NCI-H2029 treated with DMSO at 0.1 percent for 48 hours (cell line): ENCODE measurements at regions not wholly inside any gene's neighbourhood (a gene's known extent, or its start where the extent isn't known, plus 50 kb on each side); places are given as distances from the start of the nearest gene placed in this dataset.
"Not testable (repeated sequence)": the region's sequence is repeated elsewhere in the genome, so short reads cannot be mapped to it uniquely, and the experiment has no call there.

Experiments used
- DNase-seq: peaks from one replicate; lab custom pipeline; 2025; lab: John Stamatoyannopoulos, UW

DNA sequence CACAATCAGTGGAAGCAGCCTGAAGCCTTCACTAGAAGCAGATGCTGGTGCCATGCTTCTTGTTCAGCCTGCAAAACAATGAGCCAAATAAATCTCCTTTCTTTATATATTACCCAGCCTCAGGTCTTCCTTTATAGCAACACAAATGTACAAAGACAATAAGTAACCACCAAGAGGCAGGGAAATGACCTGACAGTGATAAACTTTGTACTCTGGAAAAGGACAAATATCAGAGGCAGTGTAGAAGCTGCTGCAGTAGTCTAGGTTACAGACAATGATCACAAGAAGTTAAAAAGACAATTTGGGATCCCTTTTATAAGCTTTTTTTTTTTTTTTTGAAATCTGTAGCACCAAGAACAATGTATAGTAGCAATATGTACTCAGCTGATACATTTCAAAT is 760.3 kb downstream of the TTLL7 start:
- not testable (repeated sequence) for DNase-seq

DNA sequence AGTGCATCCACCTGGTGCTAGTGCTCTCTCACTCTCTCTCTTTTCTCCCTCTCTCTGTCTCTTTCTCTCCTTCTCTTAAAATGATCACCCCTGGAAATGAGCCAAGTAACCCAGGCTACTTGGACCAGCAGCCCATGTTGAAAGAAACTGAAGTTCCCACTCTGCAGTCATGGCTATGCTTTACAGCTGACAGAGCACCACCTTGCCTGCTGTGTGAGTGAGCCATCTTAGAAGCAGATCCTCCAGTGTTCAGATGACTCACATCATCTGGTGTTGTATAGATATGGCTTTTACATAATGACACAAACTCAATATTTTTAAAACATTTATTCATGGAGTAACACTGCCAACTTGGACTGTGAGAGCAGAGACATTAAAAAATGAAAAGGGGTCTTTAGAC is 779.1 kb downstream of the TTLL7 start:
- DNase-seq = not testable (repeated sequence)

DNA sequence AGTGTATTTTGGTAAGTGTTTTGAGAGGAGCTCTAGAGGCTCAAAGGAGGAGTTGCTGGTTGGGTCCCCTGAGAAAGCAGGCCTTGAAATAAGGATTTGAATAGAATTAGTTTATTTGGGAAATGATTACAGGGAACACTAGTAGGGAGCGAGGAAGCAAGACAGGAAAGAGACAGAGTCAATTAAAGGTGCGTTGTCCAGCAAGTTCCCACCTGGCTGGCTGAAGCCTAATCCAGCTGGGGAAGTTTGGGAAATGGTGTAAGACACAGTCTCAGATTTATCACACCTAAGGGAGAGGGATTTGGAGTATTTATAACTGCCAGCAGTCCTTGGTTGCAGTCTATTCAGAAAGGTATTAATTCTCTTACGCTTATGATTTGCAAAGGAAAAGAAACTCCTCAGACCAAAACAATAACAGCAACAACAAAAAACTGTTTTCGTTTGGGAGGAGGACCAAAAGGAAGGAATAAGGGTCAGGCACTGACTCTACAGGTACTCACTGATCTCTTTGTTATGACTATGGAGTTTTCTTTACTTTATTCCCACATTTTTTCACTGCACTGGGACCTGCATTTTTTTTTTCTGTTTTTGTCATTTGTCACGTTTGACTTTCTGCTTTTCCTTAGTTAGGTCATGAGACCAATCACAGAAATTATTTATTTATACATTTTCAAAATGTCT is 780.8 kb downstream of the TTLL7 start:
- DNase-seq = not testable (repeated sequence)

DNA sequence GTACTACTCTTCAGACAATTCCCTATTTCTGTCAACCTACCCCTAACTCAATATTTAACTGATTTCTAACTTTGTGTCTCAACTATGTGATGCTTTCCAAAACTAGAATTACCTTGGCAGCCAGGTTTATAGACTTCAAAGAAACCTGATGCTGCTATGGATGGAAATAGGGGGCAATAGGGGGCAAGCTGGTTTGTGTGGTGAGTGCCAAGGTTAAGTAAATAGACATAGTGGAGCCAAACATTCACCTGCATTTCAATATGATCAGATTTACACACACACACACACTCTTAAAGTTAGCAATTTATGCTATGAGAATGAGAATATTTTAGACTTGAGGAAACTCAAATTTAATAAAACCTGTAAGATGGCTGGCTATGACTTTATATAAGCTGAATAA is 784.6 kb downstream of the TTLL7 start:
- DNase-seq = not testable (repeated sequence)

DNA sequence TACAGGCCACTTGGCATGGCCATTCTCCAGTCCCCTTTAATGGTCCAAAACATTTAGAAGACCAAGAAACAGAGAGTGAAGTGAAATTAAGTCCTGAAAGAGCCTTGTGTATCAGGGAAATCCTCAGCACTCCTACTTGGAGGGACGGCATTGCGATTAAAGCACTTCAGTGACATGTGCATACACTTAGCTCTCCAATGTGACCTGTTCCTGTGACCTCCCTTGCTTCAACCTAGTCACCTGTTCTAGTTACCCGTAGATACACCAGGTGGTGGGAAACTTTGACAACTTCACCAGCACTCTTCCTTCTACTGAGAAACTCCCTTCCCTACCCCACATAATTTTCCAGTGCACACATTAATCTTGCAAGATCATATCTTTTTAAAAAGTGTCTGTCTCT is 785.3 kb downstream of the TTLL7 start:
- not testable (repeated sequence) for DNase-seq

DNA sequence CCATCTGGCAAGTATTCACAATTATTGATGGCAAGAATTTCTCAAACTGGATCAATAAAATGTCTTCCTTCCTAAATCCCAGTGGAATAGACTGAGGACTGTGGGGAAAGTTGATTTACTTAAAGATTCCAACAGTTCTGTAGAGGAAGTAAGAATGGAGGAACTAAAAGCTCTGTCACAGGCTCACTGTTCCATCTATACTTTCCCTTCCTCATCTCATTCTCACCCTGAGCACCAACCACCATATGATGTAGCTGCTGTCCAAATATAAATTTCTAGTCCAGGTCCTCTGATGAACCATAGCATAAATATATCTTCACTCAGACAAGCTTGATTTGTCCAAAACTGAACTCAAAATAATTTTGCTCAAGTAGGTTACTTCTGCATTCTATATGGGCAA is 786.9 kb downstream of the TTLL7 start:
- DNase-seq = not testable (repeated sequence)

DNA sequence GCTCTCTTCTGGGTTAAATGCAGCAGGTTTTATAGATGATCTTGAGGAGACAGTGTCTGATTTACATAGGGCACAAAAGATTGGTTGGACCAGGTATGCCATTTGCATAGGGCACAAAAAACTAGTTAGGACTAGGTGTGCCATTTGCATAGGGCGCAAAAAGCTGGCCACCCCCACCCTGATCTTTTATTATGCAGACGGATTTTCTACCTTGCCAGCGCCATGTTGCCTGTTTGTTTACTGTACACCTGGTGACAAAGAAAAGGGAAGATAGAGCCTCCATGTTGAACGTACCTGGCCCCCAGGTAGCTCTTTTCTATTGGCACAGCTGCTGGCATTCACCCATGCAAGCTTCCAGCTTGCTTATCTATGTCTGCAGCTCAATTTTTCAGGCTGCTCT is 790.4 kb downstream of the TTLL7 start:
- not testable (repeated sequence) for DNase-seq

DNA sequence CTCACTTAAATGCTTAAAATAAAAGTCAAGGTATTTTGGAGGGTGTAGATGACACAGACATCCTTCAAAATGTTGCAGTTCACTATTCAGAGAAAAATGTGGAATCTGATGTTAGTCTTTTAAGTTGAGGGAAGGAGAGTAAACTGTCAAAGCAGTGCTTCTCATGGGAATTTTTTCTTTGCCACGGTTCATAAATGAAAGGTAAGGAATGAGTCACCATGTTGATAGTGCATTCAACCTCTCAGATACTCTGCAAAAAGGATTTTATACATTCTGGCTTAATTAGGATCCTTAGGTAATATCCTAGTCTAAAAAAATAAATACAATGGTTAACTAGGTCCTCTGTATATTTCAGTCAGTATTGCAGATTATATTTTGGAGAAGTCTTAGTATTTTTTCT is 804.3 kb downstream of the TTLL7 start:
- DNase-seq = not testable (repeated sequence)

DNA sequence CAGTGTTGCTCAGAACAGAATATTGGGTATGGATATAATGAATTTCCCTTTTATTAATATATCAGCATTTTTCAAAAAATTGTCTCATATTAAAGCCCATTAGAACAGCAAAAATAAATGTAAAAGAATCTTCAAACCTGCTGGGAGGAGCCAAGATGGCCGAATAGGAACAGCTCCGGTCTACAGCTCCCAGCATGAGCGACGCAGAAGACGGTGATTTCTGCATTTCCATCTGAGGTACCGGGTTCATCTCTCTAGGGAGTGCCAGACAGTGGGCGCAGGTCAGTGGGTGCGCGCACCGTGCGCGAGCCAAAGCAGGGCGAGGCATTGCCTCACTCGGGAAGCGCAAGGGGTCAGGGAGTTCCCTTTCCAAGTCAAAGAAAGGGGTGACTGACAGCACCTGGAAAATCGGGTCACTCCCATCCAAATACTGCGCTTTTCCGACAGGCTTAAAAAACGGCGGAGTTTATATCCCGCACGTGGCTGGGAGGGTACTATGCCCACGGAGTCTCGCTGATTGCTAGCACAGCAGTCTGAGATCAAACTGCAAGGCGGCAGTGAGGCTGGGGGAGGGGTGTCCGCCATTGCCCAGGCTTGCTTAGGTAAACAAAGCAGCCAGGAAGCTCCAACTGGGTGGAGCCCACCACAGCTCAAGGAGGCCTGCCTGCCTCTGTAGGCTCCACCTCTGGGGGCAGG is 816.8 kb downstream of the TTLL7 start:
- DNase-seq = not testable (repeated sequence)

DNA sequence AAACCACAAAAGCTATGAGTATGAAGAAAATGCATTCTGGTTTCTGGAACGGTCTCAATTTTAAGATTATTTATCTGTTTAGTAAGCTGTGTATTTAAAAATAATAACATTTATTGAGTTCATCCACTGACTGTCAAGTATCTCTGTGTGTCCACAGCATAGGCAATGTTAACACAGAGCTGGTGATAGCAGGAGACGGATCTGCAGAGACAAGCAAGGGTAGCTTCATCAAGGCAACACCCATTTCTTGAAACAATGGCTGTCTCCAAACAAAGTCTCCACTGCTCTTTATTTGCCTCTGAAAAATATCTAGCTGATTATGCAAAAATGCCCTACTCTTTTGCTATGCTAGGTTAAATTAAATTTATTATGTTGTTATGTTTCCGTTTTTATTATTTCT is 818.3 kb downstream of the TTLL7 start:
- DNase-seq = not testable (repeated sequence)

DNA sequence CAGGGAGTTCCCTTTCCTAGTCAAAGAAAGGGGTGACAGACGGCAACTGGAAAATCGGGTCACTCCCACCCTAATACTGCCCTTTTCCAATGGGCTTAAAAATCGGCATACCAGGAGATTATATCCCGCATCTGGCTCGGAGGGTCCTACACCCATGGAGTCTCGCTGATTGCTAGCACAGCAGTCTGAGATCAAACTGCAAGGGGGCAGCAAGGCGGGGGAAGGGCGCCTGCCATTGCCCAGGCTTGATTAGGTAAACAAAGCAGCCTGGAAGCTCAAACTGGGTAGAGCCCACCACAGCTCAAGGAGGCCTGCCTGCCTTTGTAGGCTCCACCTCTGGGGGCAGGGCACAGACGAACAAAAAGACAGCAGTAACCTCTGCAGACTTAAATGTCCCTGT is 831.3 kb downstream of the TTLL7 start:
- not testable (repeated sequence) for DNase-seq

DNA sequence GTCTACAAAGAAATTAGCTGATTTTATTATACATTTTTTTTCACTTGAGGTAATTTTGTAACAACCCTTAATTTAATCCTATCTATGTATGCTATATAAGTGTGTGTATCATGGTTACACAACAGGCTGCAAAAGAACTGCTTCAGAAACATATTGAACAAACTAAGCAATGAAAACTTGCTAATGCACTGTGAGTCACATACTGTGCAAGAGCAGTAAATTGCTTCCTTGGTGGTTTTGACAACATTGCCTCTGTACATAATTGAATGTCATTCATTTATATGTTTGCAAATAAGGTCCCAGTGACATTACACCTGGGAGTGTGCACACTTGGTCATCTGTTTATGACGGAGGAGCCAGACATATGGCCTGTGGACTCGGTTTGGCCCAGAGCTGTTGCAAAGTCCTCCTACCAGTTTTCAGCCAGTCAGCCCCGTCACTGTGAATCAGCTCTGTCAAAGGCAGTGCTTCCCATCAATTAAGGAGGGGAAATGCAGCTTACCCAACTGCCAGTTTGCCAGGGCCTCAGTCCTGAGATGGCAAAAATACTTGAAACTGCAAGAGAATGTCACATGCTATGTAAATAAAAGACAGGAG is 835.0 kb downstream of the TTLL7 start:
- DNase-seq = not testable (repeated sequence)

DNA sequence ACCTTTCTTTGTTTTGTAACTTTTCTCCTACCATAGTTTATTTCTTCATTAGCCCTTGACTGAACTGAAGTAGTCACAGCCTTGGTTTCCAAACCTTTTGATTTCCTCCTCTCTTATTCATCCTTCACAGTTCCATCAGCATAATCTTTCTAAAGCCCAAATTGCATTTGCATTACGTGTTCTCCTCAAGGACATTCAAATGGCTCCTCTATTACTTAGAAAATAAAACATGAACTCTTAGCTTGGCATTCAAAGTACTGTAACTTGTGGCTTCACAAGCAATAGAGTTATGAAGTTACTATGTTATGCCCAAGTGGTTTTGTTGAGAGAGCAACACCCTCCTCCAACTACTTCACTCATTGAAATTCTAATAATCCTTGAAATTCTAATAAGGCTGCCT is 840.0 kb downstream of the TTLL7 start:
- not testable (repeated sequence) for DNase-seq

DNA sequence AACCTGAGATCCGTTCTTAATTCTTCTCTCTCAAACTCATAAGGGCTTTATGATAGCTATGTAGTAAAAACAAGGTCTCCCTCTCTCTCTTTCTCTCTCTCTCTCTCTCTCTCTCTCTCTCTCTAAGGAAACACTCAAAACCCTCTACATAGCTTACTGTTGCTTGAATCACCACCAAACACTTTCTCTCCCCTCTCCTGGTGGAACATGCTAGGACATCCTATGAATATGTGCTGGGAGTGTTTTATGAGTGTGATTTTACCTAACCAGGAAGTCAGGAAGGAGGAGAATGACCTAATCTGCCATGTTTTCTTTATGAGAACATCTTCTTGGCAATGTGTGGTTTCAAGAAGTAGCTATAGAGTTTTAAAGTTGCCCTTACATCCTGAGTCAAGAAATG is 844.6 kb downstream of the TTLL7 start:
- not testable (repeated sequence) for DNase-seq

DNA sequence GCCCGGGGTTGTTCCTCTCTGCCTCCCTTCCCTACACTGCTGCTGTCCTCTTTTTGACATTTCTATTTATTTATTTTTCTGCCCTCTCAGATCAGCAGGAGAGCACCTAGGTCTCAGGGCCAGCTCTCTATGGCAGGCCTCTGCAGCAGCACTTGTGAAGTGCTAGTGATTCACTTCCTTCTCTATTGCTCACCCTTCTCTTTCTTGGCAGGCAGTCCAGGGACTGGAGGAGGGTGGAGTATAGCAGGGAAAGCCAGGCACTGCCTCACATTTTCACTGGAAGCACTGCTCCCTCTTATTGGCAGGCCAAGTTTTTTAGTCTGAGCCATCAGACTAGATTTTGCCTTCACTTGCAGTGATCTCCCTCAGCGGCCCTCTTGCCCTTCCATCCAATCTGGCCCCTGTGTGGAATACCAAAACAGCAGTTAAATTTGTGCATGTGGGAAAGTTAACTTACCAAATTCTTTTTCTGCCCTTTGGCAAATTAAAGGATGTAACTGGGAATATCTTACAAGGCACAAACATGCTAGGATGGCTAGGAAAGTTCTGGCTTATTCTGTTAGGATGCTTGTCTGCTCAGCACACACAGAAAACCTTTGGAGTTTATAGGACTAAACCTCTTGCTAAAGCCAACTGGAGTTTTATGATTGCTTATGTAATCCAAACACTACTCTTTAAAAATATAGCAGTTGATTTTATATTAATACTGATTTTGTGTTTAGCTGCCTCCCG is 847.6 kb downstream of the TTLL7 start:
- DNase-seq = peak; percentile 17

DNA sequence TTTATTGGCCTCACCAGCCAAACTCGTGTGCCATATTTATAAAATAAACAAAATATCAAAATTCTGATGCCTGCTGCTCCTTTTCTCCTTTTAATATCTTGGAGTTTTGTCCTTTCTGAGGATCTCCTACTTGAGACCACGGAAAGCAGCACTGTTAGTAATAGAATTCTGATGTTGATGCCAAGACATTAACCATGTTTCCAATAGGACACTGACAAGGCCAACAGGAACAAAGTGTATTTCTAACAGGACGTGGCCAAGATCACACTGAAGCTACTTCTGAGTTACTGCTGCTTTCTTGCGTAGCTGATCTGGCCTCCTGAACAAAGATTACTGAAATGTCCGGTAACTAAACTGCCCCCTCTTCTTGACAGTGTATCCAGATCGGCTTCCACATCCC is 848.5 kb downstream of the TTLL7 start:
- DNase-seq = not testable (repeated sequence)

DNA sequence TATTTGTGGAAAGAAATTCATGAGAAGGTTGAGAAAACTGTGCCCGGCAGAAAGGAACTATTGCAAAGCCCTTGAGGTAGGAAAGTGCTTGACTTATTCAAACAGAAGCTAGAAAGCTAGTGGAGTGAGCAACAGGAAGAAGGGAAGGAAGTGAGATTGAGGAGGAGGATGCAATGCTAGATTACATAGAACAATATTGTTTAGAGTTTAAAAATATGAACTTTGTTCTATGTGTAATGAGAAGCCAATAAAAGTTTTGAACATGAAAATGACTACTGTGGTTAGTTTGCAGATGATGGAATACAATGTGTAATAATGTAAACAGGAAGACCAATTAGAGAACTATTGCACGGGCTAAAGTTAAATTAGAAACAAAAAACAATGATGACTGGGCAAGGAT is 853.1 kb downstream of the TTLL7 start:
- DNase-seq = not testable (repeated sequence)

DNA sequence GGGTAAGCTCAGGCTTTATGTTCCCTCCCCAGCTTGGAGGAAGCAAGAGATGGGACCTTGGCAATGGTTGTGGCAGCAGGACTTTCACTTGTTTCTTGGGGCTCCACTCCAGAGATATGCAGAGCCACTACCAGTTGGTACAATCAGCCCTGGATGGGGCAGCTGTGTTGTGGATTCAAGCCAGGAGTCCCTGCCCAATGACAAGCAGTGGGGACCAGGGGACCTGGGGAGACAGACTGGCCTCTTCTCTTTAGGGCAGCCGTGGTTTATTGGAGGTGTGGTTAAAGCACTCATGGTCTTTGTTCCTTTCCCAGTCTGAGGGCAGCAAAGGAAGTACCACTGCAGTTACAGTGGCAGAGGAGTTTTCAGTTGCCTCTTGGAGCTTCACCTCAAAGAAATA is 856.1 kb downstream of the TTLL7 start:
- not testable (repeated sequence) for DNase-seq

DNA sequence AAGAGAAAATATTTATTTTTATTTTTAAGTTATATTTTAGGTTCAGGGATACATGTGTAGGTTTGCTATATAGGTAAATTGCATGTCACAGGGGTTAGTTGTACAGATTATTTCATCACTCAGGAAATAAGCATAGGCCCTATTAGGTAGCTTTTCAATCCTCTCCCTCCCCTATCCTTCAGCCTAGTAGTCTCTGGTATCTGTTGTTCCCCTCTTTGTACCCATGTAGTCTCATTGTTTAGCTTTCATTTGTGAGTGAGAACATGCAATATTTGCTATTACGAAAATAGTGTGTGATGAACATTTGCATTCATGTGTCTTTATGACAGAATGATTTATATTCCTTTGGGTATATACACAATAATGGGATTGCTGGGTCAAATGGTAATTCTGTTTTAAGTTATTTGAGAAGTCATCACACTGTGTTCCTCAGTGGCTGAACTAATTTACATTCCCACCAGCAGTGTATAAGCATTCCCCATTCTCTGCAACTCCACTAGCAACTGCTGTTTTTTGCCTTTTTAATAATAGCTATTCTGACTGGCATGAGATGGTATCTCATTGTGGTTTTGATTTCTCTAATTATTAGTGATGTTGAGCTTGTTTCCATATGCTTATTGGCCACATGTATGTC is 863.3 kb downstream of the TTLL7 start:
- not testable (repeated sequence) for DNase-seq

DNA sequence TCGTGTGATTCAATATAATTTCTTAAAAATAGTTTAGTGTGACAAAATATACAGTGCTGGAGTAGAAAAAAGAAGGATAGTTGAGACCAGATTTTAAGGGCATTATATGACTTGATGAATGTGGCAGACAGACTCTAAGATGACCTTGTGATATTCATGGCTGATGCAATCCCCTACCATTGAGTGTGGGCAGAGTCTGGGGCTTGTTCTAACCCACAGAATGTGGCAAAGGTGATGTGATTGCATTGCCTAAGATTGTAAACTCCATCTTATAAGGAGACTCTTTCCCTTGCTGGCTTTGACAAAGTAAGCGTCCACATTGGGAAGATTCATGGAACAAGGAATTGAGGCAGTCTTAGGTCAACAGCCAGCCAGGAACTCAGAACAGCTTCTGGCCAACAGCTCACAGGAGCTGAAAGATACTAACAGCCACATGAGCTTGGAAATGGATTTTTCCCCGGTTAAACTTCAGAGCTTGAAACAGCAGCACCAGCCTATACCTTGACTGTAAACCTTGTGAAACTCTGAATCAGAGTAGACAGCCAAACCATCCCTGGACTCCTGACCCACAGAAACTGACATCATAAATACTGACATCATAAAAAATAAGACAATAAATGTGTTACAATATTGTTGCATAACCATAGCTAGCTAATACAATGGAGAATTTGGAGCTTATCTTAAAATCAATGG is 864.5 kb downstream of the TTLL7 start:
- not testable (repeated sequence) for DNase-seq

DNA sequence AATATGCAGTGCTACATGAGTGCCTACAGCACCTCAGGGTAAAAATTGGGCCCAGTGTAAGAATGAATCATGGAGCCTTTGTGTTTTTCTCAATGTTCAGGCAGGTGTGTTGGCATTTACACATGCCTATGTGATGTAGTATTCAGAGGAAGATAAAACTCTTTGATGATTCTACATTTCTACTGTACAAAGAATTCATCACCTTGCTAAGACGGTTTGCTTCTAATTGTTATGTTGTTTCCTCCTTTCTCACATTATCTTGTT is 867.3 kb downstream of the TTLL7 start:
- DNase-seq = no peak
